Ovary (tissue), 3 donors: ENCODE measurements at regions not wholly inside any gene's neighbourhood (a gene's known extent, or its start where the extent isn't known, plus 50 kb on each side); places are given as distances from the start of the nearest gene placed in this dataset.

ENCODE experiments used
- POLR2A ChIP-seq: fragments of 450-650 bp; IDR thresholded peaks from one replicate; pipeline ENCODE4 v1.6.1; 2017; ENCODE audit warnings: antibody characterized with exemption, mild to moderate bottlenecking, moderate library complexity
- TF ChIP-seq, protein P1 (sequence below), 3 donors: fragments of 450-650 bp in 2 of 3; fragments of 200-600 bp in 1 of 3; IDR thresholded peaks; one replicate each; pipeline versions ENCODE4 v1.5.1 to v1.8.0; 2016 to 2022; ENCODE audit warnings: antibody characterized with exemption in 3 of 3, mild to moderate bottlenecking in 1 of 3
- donor health status: DM: no; HTN: no; CAD: no.

- TF ChIP-seq, protein P1, sequence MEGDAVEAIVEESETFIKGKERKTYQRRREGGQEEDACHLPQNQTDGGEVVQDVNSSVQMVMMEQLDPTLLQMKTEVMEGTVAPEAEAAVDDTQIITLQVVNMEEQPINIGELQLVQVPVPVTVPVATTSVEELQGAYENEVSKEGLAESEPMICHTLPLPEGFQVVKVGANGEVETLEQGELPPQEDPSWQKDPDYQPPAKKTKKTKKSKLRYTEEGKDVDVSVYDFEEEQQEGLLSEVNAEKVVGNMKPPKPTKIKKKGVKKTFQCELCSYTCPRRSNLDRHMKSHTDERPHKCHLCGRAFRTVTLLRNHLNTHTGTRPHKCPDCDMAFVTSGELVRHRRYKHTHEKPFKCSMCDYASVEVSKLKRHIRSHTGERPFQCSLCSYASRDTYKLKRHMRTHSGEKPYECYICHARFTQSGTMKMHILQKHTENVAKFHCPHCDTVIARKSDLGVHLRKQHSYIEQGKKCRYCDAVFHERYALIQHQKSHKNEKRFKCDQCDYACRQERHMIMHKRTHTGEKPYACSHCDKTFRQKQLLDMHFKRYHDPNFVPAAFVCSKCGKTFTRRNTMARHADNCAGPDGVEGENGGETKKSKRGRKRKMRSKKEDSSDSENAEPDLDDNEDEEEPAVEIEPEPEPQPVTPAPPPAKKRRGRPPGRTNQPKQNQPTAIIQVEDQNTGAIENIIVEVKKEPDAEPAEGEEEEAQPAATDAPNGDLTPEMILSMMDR (IDR thresholded peaks at IDR 0.05) = no peak
- TF ChIP-seq POLR2A = no peak
Measured at GRCh38 chr5:40210694-40211093, 469.0 kb upstream of the PTGER4 start.
